ENCODE measurements at regions not wholly inside any gene's neighbourhood (a gene's known extent, or its start where the extent isn't known, plus 50 kb on each side); places are given as distances from the start of the nearest gene placed in this dataset.

GRCh38 chr22:22835242-22835641 lies 52.4 kb upstream of the IGLL5 start:
- TF ChIP-seq POLR2A (IDR thresholded peaks at IDR 0.05) (no peak), CTCF (IDR thresholded peaks at IDR 0.05) (no peak)
